HG02973 (cell line): ENCODE measurements at regions not wholly inside any gene's neighbourhood (a gene's known extent, or its start where the extent isn't known, plus 50 kb on each side); places are given as distances from the start of the nearest gene placed in this dataset.

Experiments used
- ATAC-seq: cut with Tn5 transposase; IDR thresholded peaks from one replicate; pipeline ENCODE4 v1.9.1; 2021; ENCODE audit warnings: moderate library complexity; ENCODE audit not compliant: unreplicated experiment

DNA sequence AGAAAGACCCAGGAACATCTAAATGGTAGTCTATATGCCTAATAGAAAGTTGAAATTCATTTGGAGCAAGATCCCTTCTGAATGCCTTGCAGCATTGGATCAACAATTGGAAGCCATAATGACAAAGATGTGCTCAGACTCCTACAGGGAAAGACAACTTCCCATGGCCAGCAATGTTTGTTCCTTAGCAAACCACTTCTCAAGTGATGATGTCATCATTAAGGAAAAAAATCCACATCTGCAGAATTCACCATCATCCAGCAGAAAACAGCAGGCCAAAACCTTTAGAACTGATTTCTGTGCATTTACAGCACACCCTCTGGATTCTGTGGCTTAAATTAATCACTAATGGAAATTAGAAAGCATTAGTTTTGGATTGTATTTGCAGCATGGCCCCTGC lies 82.4 kb upstream of the ZIC3 start:
- no peak for ATAC-seq

DNA sequence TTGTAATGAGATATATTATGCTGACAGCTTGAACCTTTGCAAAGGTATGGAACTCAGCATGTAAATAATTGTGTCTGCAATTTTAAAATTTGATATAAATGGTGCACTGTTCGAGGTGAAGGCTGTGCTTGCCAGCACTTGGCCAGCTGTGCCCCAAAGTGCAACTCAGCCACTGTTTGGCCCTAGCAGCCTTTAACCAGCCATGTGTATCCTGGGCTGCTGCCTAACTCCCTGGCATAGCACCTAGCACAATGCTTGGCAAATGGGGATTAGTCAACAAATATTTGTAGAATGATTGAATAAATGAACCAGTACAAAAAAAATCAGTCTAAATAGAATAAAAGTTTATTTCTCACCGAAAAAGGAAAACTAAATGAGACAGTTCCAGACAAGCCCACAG lies 83.8 kb upstream of the ZIC3 start:
- no peak for ATAC-seq

DNA sequence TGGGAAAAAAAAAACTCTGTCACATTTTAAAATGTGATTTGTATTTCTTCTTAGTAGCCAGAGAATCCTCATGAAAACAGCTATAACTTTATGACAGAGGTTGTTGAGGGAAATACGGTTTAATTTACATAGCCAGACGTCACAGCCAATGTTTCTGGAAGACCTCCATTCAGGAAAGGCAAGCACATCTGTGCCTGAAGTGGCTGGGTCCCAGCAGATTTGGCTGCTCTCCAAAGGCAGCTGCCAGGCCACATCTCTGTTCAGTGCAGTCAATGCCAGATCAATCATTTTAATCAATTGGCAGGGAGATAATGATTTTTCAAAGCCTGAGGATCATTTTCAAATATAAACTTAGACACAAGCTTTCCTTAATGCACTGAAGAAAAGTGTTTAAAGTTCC lies 86.5 kb upstream of the ZIC3 start:
- no peak for ATAC-seq

DNA sequence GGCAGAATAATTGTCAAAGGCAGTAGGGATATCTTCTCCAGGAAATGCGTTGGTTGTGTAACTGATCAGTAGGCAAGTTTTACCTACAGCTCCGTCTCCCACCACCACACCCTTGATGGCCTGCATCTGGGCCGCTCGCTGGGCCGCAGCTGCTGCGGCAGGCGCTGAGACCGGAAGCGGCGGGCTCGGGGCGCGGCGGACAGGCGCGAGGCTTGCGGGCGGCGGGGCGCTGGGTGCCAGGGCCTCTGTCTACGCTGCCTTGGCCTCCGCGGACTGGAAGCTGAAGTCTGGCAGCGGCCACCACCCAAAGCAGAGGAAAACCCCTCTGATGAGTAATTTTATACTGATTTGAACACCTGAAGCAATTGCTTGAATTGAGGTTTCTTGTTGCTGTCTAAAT lies 124.2 kb upstream of the ZIC3 start:
- no peak for ATAC-seq

DNA sequence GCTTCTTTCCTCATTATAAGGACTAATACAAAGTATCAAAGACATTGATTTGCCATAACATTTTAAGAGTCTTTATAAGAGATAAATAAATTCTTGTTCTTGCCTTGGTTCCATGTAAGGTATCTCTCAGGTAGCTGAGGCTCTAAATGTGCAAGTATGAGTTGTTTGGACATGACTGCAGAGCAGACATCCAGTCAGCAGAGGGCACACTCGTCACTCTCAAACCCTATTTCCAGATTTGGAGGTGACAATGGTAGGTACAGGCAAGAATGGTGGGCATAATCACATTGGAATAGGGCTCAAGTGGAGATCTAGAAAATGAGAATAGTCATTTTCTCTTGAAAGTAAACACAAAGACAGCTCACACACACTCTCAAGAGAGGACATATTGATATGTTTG lies 133.3 kb upstream of the ZIC3 start:
- ATAC-seq = no peak

DNA sequence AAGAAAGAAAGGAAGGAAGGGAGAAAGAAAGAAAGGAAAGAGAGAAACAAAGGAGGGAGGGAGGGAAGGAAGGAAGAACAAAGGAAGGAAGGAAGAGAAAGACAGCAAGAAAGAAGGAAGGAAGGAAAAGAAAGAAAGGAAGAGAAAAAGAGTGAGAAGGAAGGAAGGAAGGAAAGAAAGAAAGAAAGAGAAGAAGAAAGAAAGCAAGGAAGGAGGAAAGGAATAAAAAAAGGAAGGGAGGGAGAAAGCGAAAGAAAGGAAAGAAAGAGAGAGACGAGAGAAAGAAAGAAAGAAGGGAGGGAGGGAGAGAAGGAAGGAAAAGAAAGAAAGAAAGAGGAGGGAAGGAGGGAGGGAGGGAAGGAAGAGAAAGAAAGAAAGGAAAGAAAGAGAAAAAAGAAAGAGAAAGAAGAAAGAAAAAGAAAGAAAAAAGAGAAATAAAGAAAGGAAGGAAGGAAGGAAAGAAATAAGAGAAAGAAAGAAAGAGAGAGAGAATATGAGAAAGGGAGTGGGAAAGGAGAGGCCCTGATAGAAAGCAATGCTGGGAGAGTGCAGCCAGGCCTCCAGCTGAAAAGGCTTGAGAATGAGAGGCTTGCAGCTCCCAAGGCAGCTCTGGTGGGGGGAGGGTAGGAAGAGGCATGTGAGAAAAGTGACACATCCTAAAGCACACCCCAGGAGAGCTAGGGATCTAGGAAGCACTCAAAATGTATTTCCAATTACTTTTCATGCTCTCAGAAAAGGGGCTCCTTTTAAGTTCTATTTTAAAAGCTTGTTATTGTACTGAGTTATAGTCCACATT lies 134.0 kb upstream of the ZIC3 start:
- no peak for ATAC-seq

DNA sequence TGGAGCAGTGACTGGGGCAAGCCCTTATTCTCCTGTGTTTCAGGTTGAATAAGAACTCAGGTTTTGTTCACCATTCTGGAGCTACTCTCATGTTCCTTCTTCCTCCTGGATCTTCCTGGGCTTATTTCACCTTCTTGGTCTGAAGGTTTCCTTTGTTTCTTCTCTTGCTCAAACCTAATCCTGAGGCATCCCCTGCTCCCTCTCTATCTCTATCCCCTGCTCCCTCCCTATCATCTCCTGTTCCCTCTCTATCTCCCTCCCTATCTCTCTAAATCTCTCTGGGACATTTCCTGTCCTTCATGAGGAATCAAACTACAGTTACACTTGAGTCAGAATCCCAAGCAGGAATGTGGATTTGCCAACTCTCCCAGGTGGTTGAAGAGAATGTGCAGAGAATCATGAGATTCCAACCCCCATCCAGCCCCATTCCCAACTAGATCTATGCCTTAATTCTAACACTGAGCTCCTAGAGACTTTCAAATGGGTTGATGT lies 134.9 kb upstream of the ZIC3 start:
- no peak for ATAC-seq

DNA sequence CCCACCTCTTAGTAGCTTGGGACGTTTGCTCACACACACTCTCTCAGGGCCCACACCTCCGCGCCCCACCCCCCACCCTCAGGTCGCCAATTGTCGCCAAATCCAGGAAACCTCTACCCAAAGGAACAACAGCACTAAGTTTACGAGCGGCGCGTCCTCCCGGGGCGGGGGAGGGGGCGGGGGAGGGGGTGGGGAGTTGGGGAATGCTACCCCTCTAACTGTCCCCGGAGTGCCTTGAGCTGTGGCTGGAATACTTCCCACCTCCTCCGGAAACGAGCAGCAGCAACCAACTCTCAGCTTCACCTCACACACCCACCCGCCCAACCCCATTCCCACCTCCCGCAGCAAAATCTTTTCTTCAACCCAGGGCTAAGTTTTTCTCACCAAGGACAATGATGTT lies 135.6 kb upstream of the ZIC3 start:
- ATAC-seq = no peak

DNA sequence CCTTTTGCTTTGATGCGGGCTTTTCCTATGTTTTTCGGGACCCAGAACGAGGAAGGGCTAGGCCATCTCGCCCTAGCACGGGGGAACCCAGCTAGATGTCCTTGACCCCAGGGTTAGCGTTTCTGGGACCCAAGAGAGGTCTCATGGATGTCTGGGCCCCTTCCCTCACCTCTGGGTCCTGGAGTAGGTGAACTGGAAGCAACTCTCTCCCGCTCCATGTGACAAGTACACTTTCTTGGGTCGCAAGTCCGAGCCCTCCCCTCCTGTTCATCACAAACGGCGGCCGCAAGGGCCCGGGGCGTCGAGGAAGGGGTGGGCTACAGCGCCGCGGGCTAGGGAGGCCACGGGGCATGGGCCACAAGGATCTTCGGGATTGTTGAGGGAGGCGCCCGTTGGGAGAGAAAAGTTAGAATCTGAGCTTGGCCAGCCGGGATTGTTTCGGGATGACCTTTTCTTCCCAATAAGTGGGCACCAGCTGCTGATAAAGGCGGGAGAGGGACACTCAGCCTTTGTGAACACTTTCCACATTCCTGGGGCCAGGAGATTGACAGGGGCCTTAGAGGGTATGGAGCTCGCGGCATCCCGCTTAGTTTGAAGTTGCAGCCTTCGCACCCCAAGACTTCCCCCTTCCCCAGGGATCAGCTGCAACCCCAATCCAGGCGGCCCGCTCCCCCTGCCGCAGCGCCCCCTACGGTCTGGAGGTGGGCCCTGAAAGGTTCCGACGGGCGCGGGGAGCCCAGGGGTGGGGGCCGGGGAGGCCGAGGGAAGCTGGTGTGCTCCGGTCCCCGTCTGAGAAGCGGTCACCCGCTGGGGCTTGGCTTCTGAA lies 136.9 kb upstream of the ZIC3 start:
- no peak for ATAC-seq

DNA sequence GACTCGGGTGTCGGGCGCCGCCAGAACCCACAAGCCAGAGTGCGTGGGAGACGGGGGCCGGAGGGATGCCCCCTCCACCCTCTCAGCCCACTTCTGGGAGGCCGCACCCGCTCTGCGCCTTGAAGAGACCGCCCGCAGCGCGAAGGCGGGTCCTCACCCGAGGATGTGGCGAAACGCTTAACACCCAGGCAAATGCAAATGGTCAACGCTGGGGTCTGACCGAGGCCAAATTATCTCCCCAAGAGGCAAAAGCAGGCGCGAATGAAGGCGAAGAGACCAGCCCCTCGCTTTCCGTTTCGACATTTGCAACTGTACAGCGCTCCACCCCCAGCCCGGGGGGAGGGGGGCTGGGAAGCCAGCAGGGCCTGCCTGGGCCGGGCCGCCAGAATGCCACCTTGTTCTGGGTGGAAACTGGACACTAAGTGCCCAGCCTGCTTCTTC lies 137.7 kb upstream of the ZIC3 start:
- ATAC-seq = no peak

DNA sequence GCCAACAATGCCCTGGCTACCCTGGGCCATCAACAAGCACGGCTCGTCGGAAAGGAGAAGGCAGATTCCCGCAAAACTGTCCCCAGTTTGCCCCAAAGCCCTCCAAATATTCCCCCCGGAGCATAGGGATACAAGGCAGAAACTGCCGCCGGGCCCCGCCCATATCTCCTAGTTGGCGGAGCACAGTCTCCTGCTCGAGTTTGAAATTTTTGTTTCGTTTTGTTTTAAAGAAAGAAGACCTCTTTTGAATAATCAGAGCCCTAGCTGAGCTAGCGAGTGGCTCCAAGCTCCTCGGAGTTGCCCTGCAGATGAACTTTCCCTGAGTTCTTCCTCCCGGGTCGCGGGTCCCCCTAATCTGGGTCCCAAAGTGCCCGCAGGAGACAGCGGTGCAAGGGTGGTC lies 138.1 kb upstream of the ZIC3 start:
- no peak for ATAC-seq

DNA sequence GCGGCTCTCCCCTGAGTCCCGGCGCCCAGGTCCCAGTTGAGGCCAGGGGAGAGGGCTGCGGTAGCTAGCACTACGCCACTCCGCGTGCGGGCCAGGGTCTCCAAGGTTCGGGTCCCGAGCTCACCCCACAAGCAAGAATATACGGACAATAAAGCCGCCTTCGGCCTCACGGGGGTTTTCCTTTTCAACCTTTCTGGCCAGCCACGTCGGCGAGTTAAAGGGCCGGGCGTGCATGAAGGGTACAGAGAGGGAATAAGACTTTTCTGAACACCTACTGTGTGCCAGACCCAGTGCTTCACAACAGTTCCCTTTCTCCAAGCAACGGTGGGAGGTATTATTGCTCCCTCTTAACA lies 138.5 kb upstream of the ZIC3 start:
- no peak for ATAC-seq

DNA sequence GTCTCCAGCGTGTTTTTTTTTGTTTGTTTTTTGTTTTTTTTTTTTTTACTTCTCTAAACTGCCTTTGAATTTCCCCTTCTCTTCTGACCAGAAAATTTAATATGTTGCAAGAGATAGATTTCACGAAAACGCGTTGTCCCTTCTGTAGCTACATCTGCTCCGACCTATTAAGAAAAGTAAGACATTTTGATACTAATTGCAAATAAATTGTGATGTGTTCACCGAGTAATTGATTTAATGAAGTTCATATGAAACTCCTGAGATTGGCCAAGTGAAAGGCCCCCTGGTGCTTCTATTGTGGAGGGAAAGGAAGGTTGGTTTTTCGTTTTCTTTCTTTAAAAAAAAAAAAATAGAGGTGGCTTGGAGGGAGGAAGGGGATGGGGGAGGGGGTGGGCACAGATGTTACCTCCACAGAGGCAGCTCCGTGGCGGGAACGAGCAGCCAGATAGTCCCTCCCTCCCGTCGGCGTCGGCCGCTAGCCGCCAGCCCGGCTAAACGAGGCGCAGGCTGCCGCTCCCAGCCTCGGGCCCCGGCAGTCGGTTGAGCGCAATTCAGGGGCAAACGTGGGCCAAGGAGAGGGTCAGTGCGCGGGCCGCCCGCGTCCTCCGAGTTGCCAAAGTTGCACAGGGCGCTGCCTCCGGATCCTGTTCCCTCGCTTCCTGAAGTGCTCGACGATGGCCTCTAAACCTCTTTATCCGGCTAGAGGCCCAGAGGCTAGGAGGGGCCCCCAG lies 139.1 kb upstream of the ZIC3 start:
- no peak for ATAC-seq

DNA sequence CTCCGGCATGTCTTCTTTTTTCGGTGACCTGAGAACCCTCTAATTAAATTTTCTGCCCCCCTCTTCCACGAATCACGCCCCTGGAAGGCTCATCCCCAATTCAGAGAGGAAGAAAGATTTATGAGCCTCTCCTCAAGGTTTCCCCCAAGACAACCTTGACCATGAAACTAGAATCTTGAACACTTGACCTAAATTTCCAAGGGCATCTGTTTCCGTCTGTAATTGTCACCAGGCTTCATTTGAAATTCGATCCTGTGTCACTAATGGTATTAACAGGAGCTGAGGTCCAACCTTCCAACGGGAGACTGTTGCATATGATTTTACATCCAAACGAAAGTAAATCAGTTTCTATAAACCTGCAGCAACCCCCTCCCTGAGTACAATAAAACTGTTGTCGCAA lies 139.9 kb upstream of the ZIC3 start:
- ATAC-seq = no peak

DNA sequence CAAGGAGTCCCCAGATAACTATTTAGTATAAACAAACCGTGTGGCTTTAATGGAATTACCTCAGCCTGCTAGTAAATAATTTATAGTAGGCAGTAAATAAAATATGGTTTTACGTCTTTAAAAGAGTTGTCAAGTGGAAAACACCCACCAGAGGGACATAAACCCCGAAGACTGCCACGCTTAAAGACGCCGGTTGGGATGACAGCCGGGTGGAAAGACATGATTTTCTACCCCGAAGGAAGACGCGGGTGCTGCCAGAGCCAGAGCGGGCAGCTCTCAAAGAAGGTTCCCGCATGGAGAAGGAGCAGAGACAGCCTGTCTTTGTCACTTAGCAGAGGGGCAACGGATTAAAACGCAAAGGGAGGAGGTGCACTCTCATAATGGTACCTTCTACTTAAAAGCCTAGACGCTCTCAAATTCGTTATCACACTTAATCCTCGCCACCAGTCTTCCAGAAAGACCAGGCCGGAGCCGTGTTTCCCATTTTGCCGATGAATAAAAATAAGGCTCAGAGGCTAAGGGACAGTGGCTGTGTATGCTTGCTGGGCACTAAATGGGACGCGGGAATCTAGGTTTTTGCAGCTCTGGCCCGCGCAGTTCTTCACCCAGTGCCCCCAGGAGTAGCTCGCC lies 140.5 kb upstream of the ZIC3 start:
- no peak for ATAC-seq

DNA sequence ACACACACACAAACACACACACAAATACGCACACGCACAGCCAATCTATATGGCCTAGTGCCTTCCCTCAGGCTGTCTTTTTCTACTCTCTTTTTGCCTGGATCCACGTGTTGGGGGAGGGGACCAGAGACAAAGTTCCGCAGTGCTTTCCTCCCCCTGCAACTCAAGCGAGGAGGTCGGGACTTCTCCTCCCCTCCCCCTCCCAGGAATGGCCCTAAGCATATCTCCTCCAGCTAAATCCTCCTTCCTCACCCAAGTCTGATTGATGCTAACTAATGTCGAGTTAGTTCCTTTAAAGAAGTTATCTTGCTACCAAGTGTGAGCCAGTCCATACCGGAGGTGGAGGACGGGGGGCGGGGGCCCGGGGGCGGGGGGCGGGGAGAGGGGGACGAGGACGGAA lies 141.2 kb upstream of the ZIC3 start:
- no peak for ATAC-seq

DNA sequence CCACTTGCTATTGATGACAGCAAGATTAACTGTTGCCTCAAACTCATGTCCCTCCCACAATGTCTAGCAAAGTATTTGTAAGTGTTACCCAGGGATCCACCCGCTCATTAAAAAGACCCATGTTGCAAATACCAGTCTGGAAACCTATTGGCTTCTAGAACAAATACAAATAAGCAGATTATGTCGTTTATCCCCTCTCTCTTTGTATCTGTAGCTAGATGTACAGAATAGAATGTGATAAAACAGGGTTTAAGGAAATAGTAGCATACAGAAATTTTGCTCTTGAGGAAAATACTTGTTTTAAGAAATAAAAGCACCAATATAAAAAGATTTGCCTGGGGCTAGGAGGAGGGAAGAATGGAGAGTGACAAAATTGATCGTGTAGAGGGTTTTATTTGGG lies 142.7 kb upstream of the ZIC3 start:
- ATAC-seq = no peak

DNA sequence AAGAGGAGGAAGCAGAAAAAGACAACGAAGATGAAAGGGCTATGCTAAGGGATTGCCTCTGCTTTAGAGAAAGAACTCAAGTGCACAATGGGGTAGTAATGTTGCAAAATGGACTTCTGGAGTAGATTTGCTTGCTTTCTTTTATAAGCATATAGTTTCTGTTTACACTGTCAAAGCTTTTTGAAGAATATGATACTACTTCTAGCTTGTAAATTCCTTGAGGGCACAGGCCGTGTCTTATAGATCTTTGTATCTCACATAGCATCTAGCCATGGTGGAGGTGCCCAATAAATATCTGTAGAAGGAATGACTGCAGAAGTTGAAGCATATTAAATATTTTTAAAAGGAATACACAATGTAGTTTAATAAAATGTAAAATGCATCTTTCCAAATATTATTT lies 147.8 kb upstream of the ZIC3 start:
- no peak for ATAC-seq

DNA sequence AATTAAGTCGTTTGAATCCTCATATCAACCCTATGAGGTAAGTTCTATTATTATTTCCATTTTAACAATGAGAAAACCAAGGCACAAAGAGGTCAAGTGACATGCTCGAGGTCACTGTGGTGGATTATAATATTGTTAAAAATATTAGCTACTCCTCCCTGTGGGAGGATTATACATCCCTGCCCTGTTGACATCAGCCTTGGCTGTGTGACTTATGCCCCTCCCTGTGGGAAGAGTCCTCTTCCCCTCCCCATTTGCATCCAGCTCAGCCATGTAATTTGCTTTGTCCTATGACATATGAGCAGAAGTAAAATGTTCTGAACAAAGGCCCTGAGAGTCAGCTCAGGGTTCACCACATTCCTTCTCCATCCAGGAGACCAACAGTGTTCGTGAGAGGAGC lies 152.7 kb upstream of the ZIC3 start:
- no peak for ATAC-seq

DNA sequence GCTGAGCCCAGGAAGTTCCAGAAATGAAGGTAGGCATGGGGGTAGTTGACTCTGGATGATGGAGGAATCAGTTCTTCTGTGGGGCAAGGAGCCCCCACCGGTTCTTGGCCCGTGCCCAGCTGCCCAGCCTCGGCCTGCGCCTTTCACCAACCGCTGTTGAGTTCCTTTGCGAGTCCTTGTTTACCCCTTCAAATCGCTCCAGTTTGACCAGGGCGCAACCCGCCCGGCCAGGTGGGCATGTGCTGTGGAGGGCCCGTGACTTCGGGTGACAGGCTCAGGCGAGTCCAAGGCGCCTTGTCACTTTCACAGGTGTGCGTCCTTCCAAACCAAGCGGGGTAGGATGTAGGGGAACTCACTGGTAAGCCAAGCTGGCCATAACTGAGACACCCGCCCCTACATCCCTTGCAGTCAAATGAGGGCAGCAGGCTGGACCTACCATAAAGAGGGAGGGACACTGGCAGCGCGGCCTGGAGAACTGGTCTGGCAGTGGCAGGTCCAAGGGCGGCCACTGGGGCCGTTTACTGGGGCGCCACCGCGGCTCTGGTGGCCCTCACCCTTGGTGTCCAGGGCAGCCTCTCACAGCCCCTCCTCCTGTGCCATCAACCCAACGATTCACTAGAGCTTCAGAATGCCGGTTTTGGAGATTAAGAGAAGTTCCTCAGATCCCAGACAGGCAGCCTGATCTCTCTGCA lies 160.3 kb upstream of the ZIC3 start:
- no peak for ATAC-seq

DNA sequence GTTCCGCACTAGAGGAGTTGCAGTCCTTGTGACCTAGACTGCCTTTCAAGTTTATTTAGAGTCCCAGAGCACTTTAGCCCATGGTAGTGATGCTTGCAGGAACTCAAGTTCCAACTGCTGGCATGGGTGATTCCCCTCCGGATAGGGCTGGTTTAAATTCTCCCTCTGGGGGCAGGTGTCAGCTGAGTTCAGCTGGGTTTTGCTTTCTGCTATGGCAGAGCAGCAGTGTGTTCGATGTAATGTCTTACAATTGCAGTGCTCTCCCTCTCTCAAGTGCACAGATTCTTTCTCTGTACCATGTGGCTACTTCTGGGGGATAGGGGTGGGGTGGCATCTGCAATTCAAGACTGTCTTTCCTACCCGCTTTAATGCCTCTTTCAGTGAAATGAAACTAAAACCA lies 164.8 kb upstream of the ZIC3 start:
- no peak for ATAC-seq
